HK-2 (cell line): ENCODE measurements at regions not wholly inside any gene's neighbourhood (a gene's known extent, or its start where the extent isn't known, plus 50 kb on each side); places are given as distances from the start of the nearest gene placed in this dataset.
"Not testable (repeated sequence)": the region's sequence is repeated elsewhere in the genome, so short reads cannot be mapped to it uniquely, and the experiment has no call there.

Experiments
- DNase-seq: peaks from one replicate; pipeline ENCODE4 v3.0.0-alpha.2; 2018; ENCODE audit not compliant: unreplicated experiment

- no peak for DNase-seq
These were observed 173.6 kb upstream of the MGAT4C start for GRCh38 chr12:86429824-86430223.

- DNase-seq = no peak
These were observed 165.1 kb upstream of the MGAT4C start for GRCh38 chr12:86421333-86421732.

- DNase-seq = no peak
These were observed 158.0 kb upstream of the MGAT4C start for GRCh38 chr12:86414201-86414600.

GRCh38 chr12:86411710-86412109 is 155.5 kb upstream of the MGAT4C start:
- no peak for DNase-seq

- no peak for DNase-seq
These were observed 151.5 kb upstream of the MGAT4C start for GRCh38 chr12:86407620-86408208.

DNA sequence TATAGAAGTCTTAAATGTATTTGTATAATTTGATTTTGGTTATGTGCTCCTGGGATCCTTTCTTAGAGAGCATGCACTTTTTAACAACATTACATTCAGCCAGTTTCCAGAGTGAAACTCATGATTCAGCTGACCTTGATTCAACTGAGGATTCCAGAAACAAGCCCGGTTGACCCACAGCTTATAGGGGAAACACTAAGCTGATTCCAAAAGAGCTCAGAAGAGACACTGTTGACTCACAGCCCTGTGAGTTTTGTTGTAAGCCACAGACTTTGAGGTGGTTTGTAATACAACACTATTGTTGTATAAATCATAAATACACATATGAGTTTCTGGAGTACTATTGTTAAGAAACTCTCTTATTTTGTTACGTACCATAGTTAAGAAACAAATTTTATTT is 133.8 kb upstream of the MGAT4C start:
- no peak for DNase-seq

DNA sequence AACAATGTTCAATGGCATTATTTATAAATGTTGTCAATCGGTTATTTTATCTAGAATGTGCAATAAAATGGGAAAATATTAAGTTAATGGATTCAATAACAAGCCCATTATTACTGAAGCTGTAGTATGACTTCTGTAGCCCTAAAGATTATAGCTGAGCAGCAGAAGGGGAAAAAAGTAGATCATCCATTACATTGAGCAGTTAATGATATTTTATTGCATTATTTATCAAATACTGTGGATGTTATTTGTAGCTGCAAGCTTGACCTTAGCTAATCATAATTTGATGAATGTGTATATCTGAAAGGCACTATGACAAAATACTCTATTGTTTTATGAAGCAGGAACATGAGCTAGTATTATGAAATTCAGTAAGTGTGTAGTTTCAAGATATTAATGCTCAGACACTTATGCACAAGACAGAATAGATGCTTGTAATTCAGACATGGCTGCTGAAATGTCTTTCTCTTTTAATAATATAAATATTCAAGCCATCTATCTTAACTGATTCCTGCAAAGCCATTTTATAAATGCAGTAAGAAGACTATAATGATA is 131.5 kb upstream of the MGAT4C start:
- no peak for DNase-seq

DNA sequence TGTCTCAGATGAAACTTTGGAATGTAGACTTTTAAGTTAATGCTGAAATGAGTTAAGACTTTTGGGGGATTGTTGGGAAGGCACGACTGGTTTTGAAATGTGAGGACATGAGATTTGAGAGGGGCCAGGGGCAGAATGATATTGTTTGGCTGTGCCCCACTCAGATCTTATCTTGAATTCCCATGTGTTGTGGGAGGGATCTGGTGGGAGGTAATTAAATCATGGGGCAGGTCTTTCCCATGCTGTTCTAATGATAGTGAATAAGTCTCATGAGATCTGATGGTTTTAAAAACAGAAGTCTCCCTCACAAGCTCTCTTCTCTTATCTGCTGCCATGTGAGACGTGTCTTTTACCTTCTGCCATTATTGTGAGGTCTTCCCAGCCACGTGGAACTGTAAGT is 127.6 kb upstream of the MGAT4C start:
- not testable (repeated sequence) for DNase-seq

DNA sequence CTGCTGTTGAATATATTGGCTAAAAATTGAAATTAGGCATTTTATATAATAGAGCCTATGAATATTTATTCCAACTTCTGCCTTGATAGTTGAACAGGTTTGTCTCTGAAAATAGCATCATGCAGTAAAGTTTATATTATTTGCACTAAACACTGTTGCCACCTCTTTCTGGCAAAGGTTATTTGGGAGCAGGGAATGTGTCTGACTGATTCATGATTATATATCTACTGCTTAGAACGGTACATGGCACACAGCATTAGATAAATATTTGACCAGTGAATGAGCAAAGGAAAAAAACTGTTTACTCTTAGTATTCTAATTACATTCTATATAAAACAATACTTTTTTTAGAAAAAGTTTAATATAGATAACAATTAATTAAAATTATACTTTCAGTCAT is 123.1 kb upstream of the MGAT4C start:
- DNase-seq = no peak

- DNase-seq = no peak
These were observed 119.9 kb upstream of the MGAT4C start for GRCh38 chr12:86376052-86376451.

DNA sequence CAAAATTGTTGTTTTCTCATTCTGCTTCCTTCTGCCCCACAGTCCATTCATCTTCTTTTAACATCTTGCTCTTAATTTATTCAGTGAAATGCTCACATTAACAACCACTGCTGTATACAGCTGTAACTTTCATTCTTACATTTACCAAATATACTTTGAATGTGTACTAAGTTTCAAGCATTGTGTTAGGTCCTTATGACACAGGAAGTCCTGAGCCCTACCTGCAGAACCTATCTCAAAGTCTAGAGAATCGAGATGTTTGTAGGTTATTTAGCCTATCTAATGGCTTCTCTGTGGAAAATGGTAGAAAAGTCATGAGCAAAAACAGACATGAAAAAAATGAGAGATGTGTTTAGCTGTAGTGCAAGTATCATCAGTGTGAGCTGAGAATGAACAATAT is 117.6 kb upstream of the MGAT4C start:
- DNase-seq = no peak

DNA sequence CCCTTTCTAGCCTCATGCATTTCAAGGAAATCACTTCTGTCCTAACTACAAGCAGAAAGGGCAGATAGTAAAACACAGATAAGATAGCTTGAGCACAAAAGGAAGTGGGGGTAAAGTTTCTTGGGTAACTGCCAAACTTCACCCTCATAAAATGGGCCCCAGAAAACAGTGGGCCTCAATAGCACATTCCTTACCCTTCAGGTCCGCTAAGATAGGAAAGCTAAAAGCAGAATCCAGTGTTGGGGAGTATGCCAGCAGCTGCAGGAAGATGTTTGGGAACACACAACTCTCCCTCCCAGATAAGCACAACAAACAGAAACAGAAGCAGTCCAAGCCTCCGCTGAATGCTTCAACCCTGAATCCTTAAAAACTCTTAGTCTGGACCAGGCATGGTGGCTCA is 110.9 kb upstream of the MGAT4C start:
- DNase-seq = no peak

DNA sequence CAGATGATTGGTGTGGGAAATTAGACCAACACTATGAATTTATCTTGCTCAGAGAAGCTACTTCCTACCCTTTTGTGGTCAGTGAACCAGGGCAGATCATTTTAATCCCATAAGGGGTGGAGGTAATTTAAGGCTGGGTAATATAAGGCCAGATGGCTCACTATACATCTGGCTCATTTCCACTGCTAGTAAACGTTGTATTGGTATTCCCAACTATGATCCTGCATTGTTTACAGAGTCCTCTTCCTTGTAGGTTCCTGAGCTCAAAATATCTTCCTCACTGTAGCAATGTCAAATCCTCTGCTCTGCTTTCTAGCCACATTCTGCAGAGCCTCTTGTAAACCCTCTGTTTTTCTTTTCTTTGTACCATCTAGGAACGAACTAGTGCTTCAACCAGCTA is 93.0 kb upstream of the MGAT4C start:
- DNase-seq = no peak

GRCh38 chr12:86333955-86334522 is 77.8 kb upstream of the MGAT4C start:
- no peak for DNase-seq

GRCh38 chr12:86331457-86331856 is 75.3 kb upstream of the MGAT4C start:
- no peak for DNase-seq

- no peak for DNase-seq
These were observed 74.8 kb upstream of the MGAT4C start for GRCh38 chr12:86331012-86331411.

DNA sequence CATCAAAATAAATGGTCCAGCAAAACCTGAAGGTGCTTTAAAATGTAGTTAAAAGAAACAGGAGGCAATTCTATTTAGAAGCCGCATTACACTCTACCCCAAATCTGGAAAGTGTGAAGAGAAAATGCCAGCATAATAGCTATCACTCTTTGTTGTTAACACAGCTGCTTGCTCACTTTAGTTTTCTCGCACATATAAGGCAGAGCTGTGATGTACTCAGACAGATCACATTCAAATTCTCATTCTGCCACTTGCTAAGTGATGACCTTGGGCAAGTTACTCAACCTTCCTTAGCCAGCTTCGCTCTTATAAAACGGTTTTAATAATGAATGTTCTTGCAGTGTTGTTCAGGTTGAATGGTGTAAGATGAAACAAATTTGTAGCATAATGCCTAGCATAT is 56.0 kb upstream of the MGAT4C start:
- no peak for DNase-seq
